ENCODE measurements at regions not wholly inside any gene's neighbourhood (a gene's known extent, or its start where the extent isn't known, plus 50 kb on each side); places are given as distances from the start of the nearest gene placed in this dataset.

DNA sequence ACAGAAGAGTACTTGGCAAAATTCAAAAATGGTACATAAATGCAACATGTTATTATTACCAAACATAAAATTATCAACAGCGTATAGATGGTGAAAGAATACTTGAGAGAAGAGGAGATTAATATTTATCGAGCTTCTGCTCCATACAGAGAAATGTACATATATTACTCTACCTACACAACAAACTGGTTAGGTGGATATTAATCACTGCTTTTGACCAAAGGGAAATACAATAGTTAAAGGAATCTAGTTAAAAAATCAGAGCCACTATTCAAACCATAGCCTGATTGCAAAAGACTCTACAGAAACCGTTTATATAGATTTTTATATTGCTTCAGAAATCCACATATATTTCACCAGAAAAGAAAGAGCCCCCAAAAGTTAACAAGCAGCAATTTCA is 379.3 kb upstream of the PRMT6 start:
- H3K4me1 ChIP-seq, result no peaks in the 10 kb centered on the region
- Mint-ChIP-seq H3K4me3 (ENCODE audit: unreplicated experiment) (no peak overlapping the region), H3K27me3 (ENCODE audit: insufficient read depth, unreplicated experiment) (no peaks in the 10 kb centered on the region), H3K27ac (ENCODE audit: unreplicated experiment) (no peak overlapping the region), H3K4me1 (ENCODE audit: low read depth, unreplicated experiment) (no peaks in the 10 kb centered on the region), H3K36me3 (ENCODE audit: insufficient read depth, unreplicated experiment) (no peaks in the 10 kb centered on the region), H3K9me3 (ENCODE audit: unreplicated experiment) (no peaks in the 10 kb centered on the region)
- H3K4me3 ChIP-seq (ENCODE audit: low read depth, low read length), result no peak overlapping the region
- no peaks in the 10 kb centered on the region for H3K27me3 ChIP-seq (replicated peaks; ENCODE audit: control insufficient read depth, insufficient read depth, low read length)
- POLR2A ChIA-PET, result no interaction called here
- no peaks in the 10 kb centered on the region for H3K9me3 ChIP-seq
- intact Hi-C loops (cut with micrococcal nuclease; ENCODE audit: unreplicated experiment), result no loop called here
- no TSS peak for BruUV-seq (replicated peaks)
- no peak for DNase-seq
- no peaks in the 10 kb centered on the region for H3K36me3 ChIP-seq (ENCODE audit: control insufficient read depth, insufficient read depth, low read length)
- CTCF ChIA-PET, result no interaction called here
- TF ChIP-seq, protein P1, sequence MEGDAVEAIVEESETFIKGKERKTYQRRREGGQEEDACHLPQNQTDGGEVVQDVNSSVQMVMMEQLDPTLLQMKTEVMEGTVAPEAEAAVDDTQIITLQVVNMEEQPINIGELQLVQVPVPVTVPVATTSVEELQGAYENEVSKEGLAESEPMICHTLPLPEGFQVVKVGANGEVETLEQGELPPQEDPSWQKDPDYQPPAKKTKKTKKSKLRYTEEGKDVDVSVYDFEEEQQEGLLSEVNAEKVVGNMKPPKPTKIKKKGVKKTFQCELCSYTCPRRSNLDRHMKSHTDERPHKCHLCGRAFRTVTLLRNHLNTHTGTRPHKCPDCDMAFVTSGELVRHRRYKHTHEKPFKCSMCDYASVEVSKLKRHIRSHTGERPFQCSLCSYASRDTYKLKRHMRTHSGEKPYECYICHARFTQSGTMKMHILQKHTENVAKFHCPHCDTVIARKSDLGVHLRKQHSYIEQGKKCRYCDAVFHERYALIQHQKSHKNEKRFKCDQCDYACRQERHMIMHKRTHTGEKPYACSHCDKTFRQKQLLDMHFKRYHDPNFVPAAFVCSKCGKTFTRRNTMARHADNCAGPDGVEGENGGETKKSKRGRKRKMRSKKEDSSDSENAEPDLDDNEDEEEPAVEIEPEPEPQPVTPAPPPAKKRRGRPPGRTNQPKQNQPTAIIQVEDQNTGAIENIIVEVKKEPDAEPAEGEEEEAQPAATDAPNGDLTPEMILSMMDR (IDR thresholded peaks at IDR 0.05; ENCODE audit: insufficient read depth in 1 of 2, low read depth in 1 of 2, low read length in 1 of 2, severe bottlenecking in 1 of 2, unreplicated experiment in 1 of 2), result no peak

DNA sequence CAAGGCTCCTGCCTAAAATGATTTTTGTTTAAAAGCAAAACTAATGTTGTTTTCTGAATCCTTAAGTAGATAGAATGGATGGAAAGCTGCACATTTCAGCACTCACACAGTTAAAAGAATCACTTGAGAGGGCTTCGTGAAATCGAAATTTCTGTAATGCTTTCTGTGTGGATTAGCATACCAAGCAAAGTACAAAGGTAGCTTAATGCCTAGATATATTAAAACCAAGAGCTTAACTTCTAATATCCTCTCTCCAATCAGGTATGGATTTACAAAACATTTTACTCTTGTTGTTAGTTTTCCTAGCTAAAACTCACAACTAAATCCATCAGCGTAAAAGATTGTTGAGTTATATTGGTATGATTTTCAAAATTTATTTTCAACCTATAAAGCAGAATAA is 378.8 kb upstream of the PRMT6 start:
- intact Hi-C loops (cut with micrococcal nuclease; ENCODE audit: unreplicated experiment), result no loop called here
- no peaks in the 10 kb centered on the region for H3K27me3 Mint-ChIP-seq (ENCODE audit: insufficient read depth, unreplicated experiment)

DNA sequence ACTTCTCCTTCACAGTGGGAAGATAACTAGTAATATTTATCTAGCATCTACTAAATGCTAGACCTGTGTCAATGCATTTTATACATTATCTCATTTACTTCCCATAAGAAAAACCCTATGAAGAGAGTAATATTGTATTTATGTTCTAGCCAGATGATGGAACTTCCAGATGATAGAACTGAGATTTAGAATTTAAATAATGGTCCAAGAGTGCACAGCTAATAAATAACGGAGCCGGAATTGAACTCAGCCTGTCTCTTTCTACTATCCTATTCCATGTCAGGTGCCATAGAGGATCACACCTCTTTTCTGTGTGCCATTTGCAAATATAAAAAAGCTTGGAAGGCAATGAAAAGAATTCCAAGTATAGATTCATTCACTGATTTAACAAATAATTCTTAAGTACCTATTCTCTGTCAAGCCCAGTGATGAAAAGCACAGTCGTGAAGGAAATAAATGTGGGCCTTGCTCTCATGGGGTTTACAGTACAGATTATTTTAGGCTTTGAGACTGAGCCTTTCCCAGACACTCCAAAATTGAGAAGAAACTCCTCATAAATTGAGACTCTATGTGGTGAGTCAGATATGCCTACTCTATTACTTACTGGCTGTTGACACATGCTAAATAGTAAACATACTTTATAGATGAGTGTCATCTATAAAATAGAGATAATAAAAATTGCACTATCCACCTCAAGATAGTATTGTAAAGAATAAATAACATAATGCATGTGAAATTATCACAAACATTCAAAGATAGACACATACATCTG is 378.0 kb upstream of the PRMT6 start:
- H3K4me1 Mint-ChIP-seq (ENCODE audit: low read depth, unreplicated experiment), result no peaks in the 10 kb centered on the region
- H3K4me3 ChIP-seq (ENCODE audit: low read depth, low read length), result no peak overlapping the region
- no peaks in the 10 kb centered on the region for H3K36me3 ChIP-seq (ENCODE audit: control insufficient read depth, insufficient read depth, low read length)
- H3K36me3 Mint-ChIP-seq (ENCODE audit: insufficient read depth, unreplicated experiment), result no peaks in the 10 kb centered on the region
- no peaks in the 10 kb centered on the region for H3K9me3 ChIP-seq
- ChIA-PET POLR2A (no interaction called here), CTCF (no interaction called here)
- no peaks in the 10 kb centered on the region for H3K27me3 Mint-ChIP-seq (ENCODE audit: insufficient read depth, unreplicated experiment)
- TF ChIP-seq, protein P1 (IDR thresholded peaks at IDR 0.05; ENCODE audit: insufficient read depth in 1 of 2, low read depth in 1 of 2, low read length in 1 of 2, severe bottlenecking in 1 of 2, unreplicated experiment in 1 of 2), result no peak
- intact Hi-C loops (cut with micrococcal nuclease; ENCODE audit: unreplicated experiment), result no loop called here
- H3K4me1 ChIP-seq, result no peaks in the 10 kb centered on the region
- no peaks in the 10 kb centered on the region for H3K9me3 Mint-ChIP-seq (ENCODE audit: unreplicated experiment)
- no peak for DNase-seq
- BruUV-seq (replicated peaks), result no TSS peak
- no peak overlapping the region for H3K4me3 Mint-ChIP-seq (ENCODE audit: unreplicated experiment)
- no peak overlapping the region for H3K27ac Mint-ChIP-seq (ENCODE audit: unreplicated experiment)
- H3K27me3 ChIP-seq (replicated peaks; ENCODE audit: control insufficient read depth, insufficient read depth, low read length), result no peaks in the 10 kb centered on the region

More for the DNA sequence above, 378.8 kb upstream of the PRMT6 start:
- Mint-ChIP-seq H3K36me3 (ENCODE audit: insufficient read depth, unreplicated experiment) (no peaks in the 10 kb centered on the region), H3K27ac (ENCODE audit: unreplicated experiment) (no peak overlapping the region), H3K4me1 (ENCODE audit: low read depth, unreplicated experiment) (no peaks in the 10 kb centered on the region), H3K4me3 (ENCODE audit: unreplicated experiment) (no peak overlapping the region), H3K9me3 (ENCODE audit: unreplicated experiment) (no peaks in the 10 kb centered on the region)
- no TSS peak for BruUV-seq (replicated peaks)
- Histone ChIP-seq H3K9me3 (no peaks in the 10 kb centered on the region), H3K4me1 (no peaks in the 10 kb centered on the region), H3K27me3 (replicated peaks; ENCODE audit: control insufficient read depth, insufficient read depth, low read length) (no peaks in the 10 kb centered on the region), H3K36me3 (ENCODE audit: control insufficient read depth, insufficient read depth, low read length) (no peaks in the 10 kb centered on the region), H3K4me3 (ENCODE audit: low read depth, low read length) (no peak overlapping the region)
- TF ChIP-seq, protein P1 (IDR thresholded peaks at IDR 0.05; ENCODE audit: insufficient read depth in 1 of 2, low read depth in 1 of 2, low read length in 1 of 2, severe bottlenecking in 1 of 2, unreplicated experiment in 1 of 2), result no peak
- POLR2A ChIA-PET, result no interaction called here
- no peak for DNase-seq
- CTCF ChIA-PET, result no interaction called here
